ENCODE measurements at regions not wholly inside any gene's neighbourhood (a gene's known extent, or its start where the extent isn't known, plus 50 kb on each side); places are given as distances from the start of the nearest gene placed in this dataset.

DNA sequence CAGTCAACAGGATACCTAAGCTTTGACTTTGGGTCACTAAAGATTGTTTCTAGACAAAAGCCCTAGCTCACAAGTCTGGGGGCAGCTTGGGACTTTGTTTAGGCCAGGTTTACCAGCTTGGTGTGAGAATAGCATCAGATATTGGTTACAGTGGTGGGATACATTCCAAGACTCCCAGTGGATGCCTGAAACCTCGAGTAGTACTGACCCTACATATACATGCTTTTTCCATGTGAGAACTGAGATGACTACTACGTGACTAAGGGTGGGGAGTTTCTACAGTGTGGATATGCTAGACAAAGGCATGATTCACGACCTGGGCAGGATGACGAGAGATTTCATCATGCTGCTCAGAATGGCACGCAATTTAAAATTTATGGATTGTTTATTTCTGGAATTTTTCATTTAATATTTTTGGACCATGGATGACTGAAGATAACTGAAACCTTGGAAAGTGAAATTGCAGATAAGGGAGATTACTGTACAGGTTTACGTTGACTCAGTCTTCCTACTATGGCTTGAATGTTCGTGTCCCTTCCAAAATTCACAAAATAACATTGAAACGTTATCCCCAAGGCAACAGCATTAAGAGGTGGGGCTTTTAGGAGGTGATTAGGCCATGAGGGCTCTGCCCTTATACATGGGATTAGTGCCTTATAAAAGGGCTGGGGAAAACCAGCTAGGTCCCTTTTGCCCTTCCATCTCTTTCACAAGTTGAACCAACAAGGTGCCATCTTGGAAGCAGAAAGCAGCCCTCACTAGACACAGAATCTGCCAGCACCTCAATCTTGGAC is 50.2 kb upstream of the CTAGE1 start:
- in situ Hi-C loops (cut with MboI; ENCODE audit: low pct_unique_long_range_greater_than_20kb, low sequenced_read_pairs, unreplicated experiment): no loop called here
- TF ChIP-seq CTCF (IDR thresholded peaks at IDR 0.05; ENCODE audit: extremely low read depth, insufficient read depth, missing control alignments): no peak
- no peak for DNase-seq (ENCODE audit: low spot score)

GRCh38 chr18:22468554-22468891 is 50.8 kb upstream of the CTAGE1 start:
- TF ChIP-seq CTCF (IDR thresholded peaks at IDR 0.05; ENCODE audit: extremely low read depth, insufficient read depth, missing control alignments): no peak
- no peak for DNase-seq (ENCODE audit: low spot score)
- in situ Hi-C loops (cut with MboI; ENCODE audit: low pct_unique_long_range_greater_than_20kb, low sequenced_read_pairs, unreplicated experiment): no loop called here

DNA sequence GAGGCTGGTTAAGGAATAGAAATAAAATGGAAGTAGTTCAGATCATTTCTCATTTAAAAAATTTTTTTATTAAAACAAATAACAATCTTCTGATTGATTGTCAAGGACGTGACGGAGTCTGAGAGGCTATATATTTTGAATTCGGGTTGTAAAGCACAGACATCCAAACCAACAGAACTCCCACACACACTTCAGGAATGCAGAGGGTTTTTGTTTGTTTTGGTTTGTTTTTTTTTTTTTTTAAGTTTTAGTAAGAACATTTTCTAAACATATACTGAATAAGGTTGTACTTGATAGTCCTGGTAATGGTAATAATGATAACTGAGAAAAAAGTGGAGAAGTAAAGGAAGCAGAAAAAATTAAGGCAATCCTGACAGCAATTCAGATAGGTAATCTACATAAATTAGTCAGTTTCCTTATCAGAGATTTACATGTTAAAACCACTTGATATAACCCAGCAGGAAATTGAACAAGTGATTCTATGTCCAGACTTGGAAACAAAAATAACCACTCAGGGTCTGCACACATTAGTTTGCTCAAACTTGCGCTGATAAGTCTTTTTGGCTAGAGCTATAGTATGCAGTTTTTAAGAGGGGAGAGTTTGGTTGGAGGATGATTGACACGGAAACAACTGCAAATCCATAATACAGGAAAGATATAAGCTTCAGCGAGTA is 51.5 kb upstream of the CTAGE1 start:
- no peak for DNase-seq (ENCODE audit: low spot score)
- in situ Hi-C loops (cut with MboI; ENCODE audit: low pct_unique_long_range_greater_than_20kb, low sequenced_read_pairs, unreplicated experiment): no loop called here
- TF ChIP-seq CTCF (IDR thresholded peaks at IDR 0.05; ENCODE audit: extremely low read depth, insufficient read depth, missing control alignments): no peak

DNA sequence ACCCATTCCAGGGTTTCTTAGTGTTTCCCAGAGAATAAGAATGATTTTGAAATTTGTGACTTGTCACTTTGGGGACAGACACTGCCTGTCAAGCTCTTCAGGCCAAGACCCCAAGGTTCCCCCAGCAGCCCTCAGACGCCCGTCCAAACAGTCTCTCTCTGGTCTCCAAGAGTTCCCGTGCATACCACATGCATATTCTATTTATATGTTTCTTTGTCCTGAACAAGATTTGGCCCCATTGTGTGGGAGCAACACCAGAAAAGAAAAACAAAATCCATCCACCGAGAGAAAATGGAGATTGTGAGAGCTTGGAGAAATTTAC is 52.2 kb upstream of the CTAGE1 start:
- in situ Hi-C loops (cut with MboI; ENCODE audit: low pct_unique_long_range_greater_than_20kb, low sequenced_read_pairs, unreplicated experiment): no loop called here
- DNase-seq (ENCODE audit: low spot score): no peak
- TF ChIP-seq CTCF (IDR thresholded peaks at IDR 0.05; ENCODE audit: extremely low read depth, insufficient read depth, missing control alignments): no peak

DNA sequence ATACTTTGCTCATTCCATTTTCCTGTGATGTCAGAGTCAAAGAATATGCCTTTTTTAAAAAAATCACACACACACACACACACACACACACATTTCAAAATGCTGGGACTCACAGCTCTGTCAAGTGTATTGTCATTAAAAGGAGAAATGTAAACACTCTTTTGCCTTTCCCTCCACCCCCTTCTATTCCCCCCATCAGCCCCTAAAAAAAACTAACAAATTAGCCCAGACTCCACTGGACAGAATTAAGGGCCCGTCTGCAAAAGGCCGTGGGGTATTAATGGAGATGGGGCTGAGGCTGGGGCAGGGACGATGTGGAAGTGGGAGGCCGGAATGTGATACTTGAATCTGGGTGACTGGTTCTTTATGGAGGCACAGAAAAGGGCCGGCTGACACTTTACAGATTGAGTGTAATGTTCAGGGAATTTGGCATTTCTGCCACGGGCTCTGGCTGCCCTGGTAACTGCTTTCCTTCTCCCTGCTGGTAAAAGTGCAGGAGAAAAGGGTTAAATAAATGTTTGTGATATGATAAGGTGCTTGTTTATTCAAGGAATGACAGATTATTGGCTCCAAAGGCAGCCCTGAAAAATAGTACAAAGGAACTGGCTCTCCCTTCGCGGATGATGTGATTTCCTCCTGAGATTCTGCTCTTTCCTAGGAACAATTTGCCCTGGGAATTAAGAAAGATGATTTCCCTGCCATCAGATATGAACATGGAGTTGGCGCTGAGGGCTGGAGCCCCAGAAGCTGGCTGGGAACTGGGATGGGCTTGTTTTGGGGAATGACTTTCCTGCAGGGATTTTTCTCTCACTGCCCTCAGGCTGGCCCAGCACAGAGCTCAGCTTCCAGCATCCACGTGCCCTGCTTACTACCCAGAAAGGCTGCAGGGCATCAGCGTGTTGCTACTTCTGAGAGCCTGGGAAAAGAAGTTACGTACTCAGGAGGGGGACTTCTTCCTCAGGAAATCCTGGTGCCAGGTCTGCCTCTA is 52.8 kb upstream of the CTAGE1 start:
- TF ChIP-seq CTCF (IDR thresholded peaks at IDR 0.05; ENCODE audit: extremely low read depth, insufficient read depth, missing control alignments): no peak
- in situ Hi-C loops (cut with MboI; ENCODE audit: low pct_unique_long_range_greater_than_20kb, low sequenced_read_pairs, unreplicated experiment): no loop called here

DNA sequence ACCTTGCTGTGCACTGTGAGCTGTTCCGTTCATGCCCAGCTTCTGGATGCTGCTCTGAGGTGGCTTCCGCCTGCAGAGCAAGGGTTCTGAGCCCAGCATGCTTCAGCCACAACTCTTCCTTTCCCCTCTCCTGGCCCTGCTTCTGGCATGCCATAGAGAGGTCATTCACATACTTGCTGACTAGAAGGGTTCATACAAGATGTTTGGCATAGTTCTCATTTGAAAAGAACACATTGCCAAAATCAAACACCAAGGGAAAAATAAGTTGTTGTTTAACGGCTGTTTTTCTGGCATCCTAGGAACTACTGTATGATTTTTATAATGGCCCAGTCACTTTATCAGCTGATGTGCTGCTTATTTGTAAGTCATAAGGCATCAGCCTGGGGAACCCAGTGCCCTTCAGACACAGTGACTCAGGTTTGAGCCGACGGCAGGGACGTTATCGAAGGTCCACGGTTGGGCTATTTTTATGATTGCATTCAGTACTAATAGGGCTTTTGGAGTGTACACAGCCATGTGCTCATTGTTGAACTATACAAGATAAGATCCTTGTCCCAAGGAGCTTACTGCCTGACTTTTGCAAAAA is 53.9 kb upstream of the CTAGE1 start:
- in situ Hi-C loops (cut with MboI; ENCODE audit: low pct_unique_long_range_greater_than_20kb, low sequenced_read_pairs, unreplicated experiment): no loop called here
- no peak for TF ChIP-seq CTCF (IDR thresholded peaks at IDR 0.05; ENCODE audit: extremely low read depth, insufficient read depth, missing control alignments)
- no peak for DNase-seq (ENCODE audit: low spot score)

More for the DNA sequence above, 52.8 kb upstream of the CTAGE1 start:
- no peak for DNase-seq (ENCODE audit: low spot score)
